HFFc6 (cell line): ENCODE measurements at regions not wholly inside any gene's neighbourhood (a gene's known extent, or its start where the extent isn't known, plus 50 kb on each side); places are given as distances from the start of the nearest gene placed in this dataset.

Experiments used
- DNase-seq: peaks from one replicate; pipeline ENCODE4 v3.0.0-alpha.2; 2018
- H3K27ac Mint-ChIP-seq: 2 replicates; pipeline ENCODE4 v1.8.0; 2020; ENCODE audit warnings: mild to moderate bottlenecking, mixed read lengths
- H3K27me3 Mint-ChIP-seq: 2 replicates; pipeline ENCODE4 v1.8.0; 2021; ENCODE audit warnings: mild to moderate bottlenecking, moderate library complexity, mixed read lengths; ENCODE audit not compliant: insufficient read depth
- H3K36me3 Mint-ChIP-seq: 2 replicates; pipeline ENCODE4 v1.8.0; 2021; ENCODE audit warnings: low read depth, mixed read lengths
- H3K4me1 Mint-ChIP-seq: 2 replicates; pipeline ENCODE4 v1.8.0; 2020; ENCODE audit warnings: low read depth, mixed read lengths
- H3K4me3 Mint-ChIP-seq: 2 replicates; pipeline ENCODE4 v1.8.0; 2020; ENCODE audit warnings: mild to moderate bottlenecking, moderate library complexity, mixed read lengths
- H3K9me3 Mint-ChIP-seq: 2 replicates; pipeline ENCODE4 v1.8.0; 2020; ENCODE audit warnings: mild to moderate bottlenecking, mixed read lengths
- TF ChIP-seq, protein P1 (sequence below): fragments of 200-600 bp; sonication (generic); IDR thresholded peaks from 2 replicates; pipeline ENCODE4 v1.5.0; 2021; ENCODE audit warnings: antibody characterized with exemption, mild to moderate bottlenecking

- no peak overlapping the region for H3K4me3 Mint-ChIP-seq
- peaks cover 6% of the 10 kb centered on the region; the same call in 1 of the 2 replicates for H3K36me3 Mint-ChIP-seq
- H3K4me1 Mint-ChIP-seq = no peaks in the 10 kb centered on the region
- TF ChIP-seq, protein P1, sequence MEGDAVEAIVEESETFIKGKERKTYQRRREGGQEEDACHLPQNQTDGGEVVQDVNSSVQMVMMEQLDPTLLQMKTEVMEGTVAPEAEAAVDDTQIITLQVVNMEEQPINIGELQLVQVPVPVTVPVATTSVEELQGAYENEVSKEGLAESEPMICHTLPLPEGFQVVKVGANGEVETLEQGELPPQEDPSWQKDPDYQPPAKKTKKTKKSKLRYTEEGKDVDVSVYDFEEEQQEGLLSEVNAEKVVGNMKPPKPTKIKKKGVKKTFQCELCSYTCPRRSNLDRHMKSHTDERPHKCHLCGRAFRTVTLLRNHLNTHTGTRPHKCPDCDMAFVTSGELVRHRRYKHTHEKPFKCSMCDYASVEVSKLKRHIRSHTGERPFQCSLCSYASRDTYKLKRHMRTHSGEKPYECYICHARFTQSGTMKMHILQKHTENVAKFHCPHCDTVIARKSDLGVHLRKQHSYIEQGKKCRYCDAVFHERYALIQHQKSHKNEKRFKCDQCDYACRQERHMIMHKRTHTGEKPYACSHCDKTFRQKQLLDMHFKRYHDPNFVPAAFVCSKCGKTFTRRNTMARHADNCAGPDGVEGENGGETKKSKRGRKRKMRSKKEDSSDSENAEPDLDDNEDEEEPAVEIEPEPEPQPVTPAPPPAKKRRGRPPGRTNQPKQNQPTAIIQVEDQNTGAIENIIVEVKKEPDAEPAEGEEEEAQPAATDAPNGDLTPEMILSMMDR = no peak
- H3K27me3 Mint-ChIP-seq = peaks cover 2% of the 10 kb centered on the region
- H3K9me3 Mint-ChIP-seq = peaks cover 68% of the 10 kb centered on the region
- no peak for DNase-seq
- no peak overlapping the region for H3K27ac Mint-ChIP-seq
Measured at GRCh38 chr17:73750975-73751374, 106.7 kb upstream of the SDK2 start.

DNA sequence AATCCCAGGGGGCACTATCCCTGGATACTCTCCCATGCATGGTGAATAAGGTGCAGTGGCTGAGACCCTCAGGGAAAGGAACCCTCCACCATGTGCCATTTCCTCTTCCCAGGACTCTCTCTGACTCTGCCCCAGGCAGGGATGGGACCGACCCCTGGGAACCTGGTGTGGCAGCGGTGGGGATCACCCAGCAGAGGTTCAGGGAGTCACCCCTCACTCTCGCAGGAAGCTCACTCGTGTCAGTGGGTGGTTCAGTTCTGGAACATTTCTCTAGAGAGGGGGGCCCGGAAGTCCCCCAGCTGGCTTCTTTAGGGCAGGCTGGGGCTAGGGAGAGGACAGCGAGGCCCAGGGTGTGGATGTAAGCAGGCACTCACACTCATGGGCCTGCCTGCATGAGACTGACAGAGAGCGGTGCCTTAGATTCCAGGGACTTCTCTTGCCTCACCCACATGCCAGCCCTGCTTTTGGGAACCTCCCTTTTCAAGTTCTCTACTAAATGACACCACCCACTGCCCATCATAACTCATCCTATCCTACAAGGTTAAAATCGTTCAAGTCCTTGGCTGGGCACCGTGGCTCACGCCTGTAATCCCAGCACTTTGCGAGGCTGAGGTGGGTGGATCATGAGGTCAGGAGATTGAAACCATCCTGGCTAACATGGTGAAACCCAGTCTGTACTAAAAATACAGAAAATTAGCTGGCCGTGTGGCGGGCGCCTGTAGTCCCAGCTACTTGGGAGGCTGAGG, 109.7 kb upstream of the SDK2 start:
- Mint-ChIP-seq H3K27me3 (peaks cover 2% of the 10 kb centered on the region), H3K36me3 (peaks cover 6% of the 10 kb centered on the region; the same call in 1 of the 2 replicates), H3K9me3 (peaks cover 68% of the 10 kb centered on the region)

DNA sequence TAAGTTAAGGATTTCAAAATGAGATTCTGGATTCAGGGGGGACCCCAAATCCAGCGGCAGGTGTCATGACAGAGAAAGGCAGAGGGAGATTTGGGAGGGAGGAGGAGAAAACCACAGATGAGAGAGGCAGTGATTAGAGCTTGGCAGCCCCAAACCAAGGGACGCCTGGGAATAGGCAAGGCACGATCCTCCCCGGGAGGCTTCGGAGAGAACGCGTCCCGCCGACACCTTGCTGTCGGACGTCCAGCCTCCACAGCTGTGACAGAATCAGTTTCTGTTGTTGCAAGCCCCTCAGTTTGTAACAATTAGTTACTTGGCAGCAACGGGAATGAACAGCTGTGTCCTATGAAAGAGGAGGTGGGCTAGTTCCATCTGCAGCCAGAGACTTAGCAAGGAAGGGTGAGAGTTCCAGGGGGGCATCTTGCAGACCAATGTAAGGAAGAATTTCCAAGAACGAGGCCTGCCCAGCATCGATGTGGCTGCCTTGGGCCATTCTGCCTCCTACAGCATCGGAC, 110.7 kb upstream of the SDK2 start:
- Mint-ChIP-seq H3K36me3 (peaks cover 10% of the 10 kb centered on the region; the same call in 1 of the 2 replicates), H3K27ac (no peak overlapping the region), H3K9me3 (peaks cover 69% of the 10 kb centered on the region), H3K4me1 (no peaks in the 10 kb centered on the region), H3K27me3 (peaks cover 4% of the 10 kb centered on the region), H3K4me3 (no peak overlapping the region)
- TF ChIP-seq, protein P1 = no peak
- DNase-seq = no peak

More for the DNA sequence above, 109.7 kb upstream of the SDK2 start:
- H3K4me1 Mint-ChIP-seq = no peaks in the 10 kb centered on the region
- H3K27ac Mint-ChIP-seq = no peak overlapping the region
- TF ChIP-seq, protein P1 = no peak
- no peak for DNase-seq
- no peak overlapping the region for H3K4me3 Mint-ChIP-seq

DNA sequence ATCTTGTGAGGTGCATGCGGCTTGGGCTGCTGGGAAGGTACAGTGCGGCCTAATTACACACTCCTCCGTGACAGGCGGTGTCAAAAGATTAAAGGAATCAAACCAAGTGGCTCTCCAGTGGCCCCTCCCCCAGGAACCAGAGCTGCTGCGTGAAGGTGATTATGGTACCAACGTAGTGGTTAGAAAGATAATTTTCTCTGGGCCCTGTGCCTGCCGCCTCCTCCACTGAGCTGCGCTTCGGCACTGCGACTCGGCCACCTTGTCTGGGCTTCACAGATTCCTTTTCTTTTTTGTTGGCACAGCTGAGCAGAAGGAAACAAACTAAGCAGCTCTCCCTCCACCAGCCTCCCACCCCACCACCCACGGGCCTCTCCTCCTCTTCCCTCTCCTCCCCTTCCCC, 113.2 kb upstream of the SDK2 start:
- Mint-ChIP-seq H3K4me3 (no peak overlapping the region), H3K27me3 (peaks cover 4% of the 10 kb centered on the region), H3K4me1 (no peaks in the 10 kb centered on the region), H3K36me3 (peaks cover 22% of the 10 kb centered on the region; the same call in 1 of the 2 replicates), H3K9me3 (peaks cover 75% of the 10 kb centered on the region), H3K27ac (no peak overlapping the region)
- DNase-seq = no peak
- TF ChIP-seq, protein P1 = no peak

GRCh38 chr17:73758245-73758644, 114.0 kb upstream of the SDK2 start:
- Mint-ChIP-seq H3K9me3 (peaks cover 74% of the 10 kb centered on the region), H3K27ac (no peak overlapping the region), H3K4me3 (no peak overlapping the region), H3K36me3 (peaks cover 22% of the 10 kb centered on the region; the same call in 1 of the 2 replicates), H3K4me1 (no peaks in the 10 kb centered on the region), H3K27me3 (peaks cover 4% of the 10 kb centered on the region)
- TF ChIP-seq, protein P1 = no peak
- DNase-seq = no peak
